SK-N-SH (cell line): ENCODE measurements at regions not wholly inside any gene's neighbourhood (a gene's known extent, or its start where the extent isn't known, plus 50 kb on each side); places are given as distances from the start of the nearest gene placed in this dataset.

Experiments used
- CTCF ChIA-PET: fragments of 300-600, 350-600 bp; formaldehyde crosslinking; extraction: SDS; loops from one replicate; lab custom pipeline; 2021; lab: Yijun Ruan, JAX
- POLR2A ChIA-PET: fragments of 350-600 bp; sonication (Branson Sonifier 250); formaldehyde crosslinking; extraction: SDS; loops from one replicate; lab custom pipeline; 2020; ENCODE audit warnings: antibody characterized with exemption, inconsistent platforms; lab: Yijun Ruan, JAX
- DNase-seq: peaks from one replicate; pipeline ENCODE4 v3.0.0; 2012
- H2AFZ ChIP-seq: fragments of 200-600 bp; sonication (generic); 2 replicates; pipeline ENCODE4 v1.8.1; 2016; ENCODE audit warnings: antibody characterized with exemption, mild to moderate bottlenecking, low read depth
- H3F3A ChIP-seq: fragments of 200-600 bp; sonication (generic); replicated peaks from 2 replicates; pipeline ENCODE3; 2016; ENCODE audit warnings: antibody characterized with exemption, mild to moderate bottlenecking; ENCODE audit not compliant: insufficient read depth
- H3K27ac ChIP-seq, 2 experiments: fragments of 200-500 bp in 1 of 2; fragments of 200-600 bp in 1 of 2; sonication (Bioruptor generic) in 1 of 2; sonication (generic), shearing (Covaris generic) in 1 of 2; 2 replicates each; pipeline versions ENCODE4 v1.5.1 to v1.6.1; 2014 to 2016; ENCODE audit warnings: low read depth in 2 of 2, inconsistent platforms in 1 of 2, low read length in 1 of 2, mild to moderate bottlenecking in 1 of 2, mixed read lengths in 1 of 2
- H3K27me3 ChIP-seq: fragments of 200-600 bp; sonication (generic), shearing (Covaris generic); 2 replicates; pipeline ENCODE4 v1.6.1; 2016; ENCODE audit warnings: mixed run types; ENCODE audit not compliant: insufficient read depth
- H3K36me3 ChIP-seq, 2 experiments: fragments of 200-500 bp in 1 of 2; fragments of 200-600 bp in 1 of 2; sonication (Bioruptor generic) in 1 of 2; sonication (generic) in 1 of 2; replicated peaks in 1 of 2; 2 replicates each; pipeline versions ENCODE3 to v1.5.1; 2014 to 2016; ENCODE audit warnings: low read length in 1 of 2, mild to moderate bottlenecking in 1 of 2; ENCODE audit not compliant: insufficient read depth in 2 of 2, control insufficient read depth in 1 of 2
- H3K4me1 ChIP-seq, 2 experiments: fragments of 200-500 bp in 1 of 2; fragments of 200-600 bp in 1 of 2; sonication (Bioruptor generic) in 1 of 2; sonication (generic), shearing (Covaris generic) in 1 of 2; 2 replicates each; pipeline versions ENCODE4 v1.5.1 to v1.6.1; 2014 to 2016; ENCODE audit warnings: low read depth in 1 of 2, low read length in 1 of 2, mixed run types in 1 of 2; ENCODE audit not compliant: insufficient read depth in 2 of 2, control insufficient read depth in 1 of 2
- H3K4me2 ChIP-seq: fragments of 200-600 bp; sonication (generic), shearing (Covaris generic); 2 replicates; pipeline ENCODE4 v1.6.1; 2017; ENCODE audit warnings: mixed run types
- H3K4me3 ChIP-seq, 2 experiments: fragments of 200-500 bp in 1 of 2; fragments of 200-600 bp in 1 of 2; sonication (Bioruptor generic) in 1 of 2; sonication (generic), shearing (Covaris generic) in 1 of 2; 2 replicates each; pipeline versions ENCODE4 v1.5.1 to v1.8.1; 2014 to 2016; ENCODE audit warnings: low read depth in 2 of 2, inconsistent platforms in 1 of 2, low read length in 1 of 2, mild to moderate bottlenecking in 1 of 2, mixed read lengths in 1 of 2, moderate library complexity in 1 of 2
- H3K79me2 ChIP-seq: fragments of 200-600 bp; sonication (generic); 2 replicates; pipeline ENCODE4 v1.8.1; 2017; ENCODE audit warnings: mild to moderate bottlenecking; ENCODE audit not compliant: insufficient read depth
- H3K9ac ChIP-seq: fragments of 200-600 bp; sonication (generic); 2 replicates; pipeline ENCODE4 v1.6.1; 2017; ENCODE audit warnings: mixed run types
- H3K9me2 ChIP-seq: fragments of 200-600 bp; sonication (generic); 2 replicates; pipeline ENCODE4 v1.6.1; 2017; ENCODE audit warnings: mixed run types
- H3K9me3 ChIP-seq: fragments of 200-600 bp; sonication (generic); 2 replicates; pipeline ENCODE4 v1.6.1; 2017; ENCODE audit warnings: mixed run types, mild to moderate bottlenecking, moderate library complexity
- H4K20me1 ChIP-seq: fragments of 200-600 bp; sonication (generic); 2 replicates; pipeline ENCODE4 v1.6.1; 2017; ENCODE audit warnings: mild to moderate bottlenecking, mixed run types; ENCODE audit not compliant: insufficient read depth
- CHD2 ChIP-seq: fragments of 150-350 bp; IDR thresholded peaks from 2 replicates; pipeline ENCODE4 v1.6.1; 2018; ENCODE audit warnings: low read length; ENCODE audit not compliant: partially characterized antibody
- ELF1 ChIP-seq: IDR thresholded peaks from 2 replicates; pipeline ENCODE4 v1.4.0; 2012
- GATA2 ChIP-seq: sonication (generic); formaldehyde crosslinking; IDR thresholded peaks from 2 replicates; pipeline ENCODE4 v1.5.0; 2020; ENCODE audit warnings: mild to moderate bottlenecking, missing genetic modification reagents
- NRF1 ChIP-seq: IDR thresholded peaks from 2 replicates; pipeline ENCODE4 v1.6.1; 2012; ENCODE audit warnings: low read depth, mild to moderate bottlenecking, low read length
- RAD21 ChIP-seq: IDR thresholded peaks from 2 replicates; pipeline ENCODE4 v1.6.1; 2012; ENCODE audit warnings: mild to moderate bottlenecking, low read length
- SMC3 ChIP-seq: IDR thresholded peaks from 2 replicates; pipeline ENCODE4 v1.6.1; 2012; ENCODE audit warnings: low read depth, low read length, improper control_type of control experiment
- TEAD4 ChIP-seq: IDR thresholded peaks from 2 replicates; pipeline ENCODE4 v1.4.0; 2012; ENCODE audit warnings: mild to moderate bottlenecking, borderline replicate concordance; ENCODE audit not compliant: insufficient read depth
- WGBS: methylation state at CpG from one replicate; pipeline ENCODE4 v1.1.6; 2017; ENCODE audit warnings: low lambda C conversion rate; 5-methylcytosine and 5-hydroxymethylcytosine counted together
- TF ChIP-seq, protein P1 (sequence below): IDR thresholded peaks from 2 replicates; pipeline ENCODE4 v1.4.0; 2012; ENCODE audit warnings: low read depth, borderline replicate concordance
- TF ChIP-seq, protein P2 (sequence below): fragments of 200-600 bp; sonication (generic); IDR thresholded peaks from 2 replicates; pipeline ENCODE4 v1.6.1; 2017; ENCODE audit warnings: antibody characterized with exemption, mild to moderate bottlenecking, moderate library complexity
- TF ChIP-seq, protein P3 (sequence below): fragments of 150-350 bp; IDR thresholded peaks from 2 replicates; pipeline ENCODE4 v1.6.1; 2017; ENCODE audit warnings: antibody characterized with exemption, low read length, low read depth, borderline replicate concordance
- TF ChIP-seq, protein P4 (sequence below): IDR thresholded peaks from 2 replicates; pipeline ENCODE4; 2012
- TF ChIP-seq, protein P5 (sequence below): IDR thresholded peaks from 2 replicates; pipeline ENCODE4 v1.6.1; 2012; ENCODE audit warnings: mild to moderate bottlenecking, low read depth, low read length, moderate library complexity
- TF ChIP-seq, protein P6 (sequence below): fragments of 150-350 bp; IDR thresholded peaks from 2 replicates; pipeline ENCODE4 v1.6.1; 2016; ENCODE audit warnings: mild to moderate bottlenecking, low read depth, low read length

DNA sequence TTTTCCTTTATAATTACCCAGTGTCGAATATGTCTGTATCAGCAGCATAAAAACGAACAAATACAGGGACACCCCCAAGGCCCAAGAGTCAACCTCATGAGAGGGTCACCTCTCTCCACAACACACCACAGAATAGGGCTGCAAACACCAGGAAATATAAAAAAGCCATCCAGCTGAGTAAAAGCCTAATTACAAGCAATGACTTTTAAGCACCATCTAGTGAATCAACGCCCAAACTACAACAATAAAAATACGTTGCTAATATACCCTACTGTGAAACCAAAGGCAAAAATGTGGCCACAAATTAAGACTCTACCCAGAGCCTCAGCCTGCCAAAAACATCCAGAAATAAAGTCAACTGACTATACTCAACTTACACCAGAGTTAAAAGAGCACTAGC lies 817.9 kb upstream of the NEGR1 start:
- POLR2A ChIA-PET = no interaction called here
- 31% methylated on average over 4 of the region's 4 CpGs for WGBS
- CTCF ChIA-PET = no interaction called here
- Histone ChIP-seq H4K20me1 (no peaks in the 10 kb centered on the region), H3K27ac (no peak overlapping the region), H3K9me3 (no peaks in the 10 kb centered on the region), H3K9ac (no peak overlapping the region), H3K4me3 (no peak overlapping the region), H3K36me3 (no peaks in the 10 kb centered on the region), H3F3A (no peaks in the 10 kb centered on the region), H3K79me2 (no peaks in the 10 kb centered on the region), H3K27me3 (no peaks in the 10 kb centered on the region), H3K4me1 (no peaks in the 10 kb centered on the region), H2AFZ (no peak overlapping the region), H3K9me2 (no peaks in the 10 kb centered on the region)
- DNase-seq = no peak
- TF ChIP-seq RAD21 (peak; percentile 30; the same call in 1 of the 2 replicates), ELF1 (no peak), TEAD4 (no peak), SMC3 (no peak), NRF1 (no peak)
- TF ChIP-seq, protein P1, sequence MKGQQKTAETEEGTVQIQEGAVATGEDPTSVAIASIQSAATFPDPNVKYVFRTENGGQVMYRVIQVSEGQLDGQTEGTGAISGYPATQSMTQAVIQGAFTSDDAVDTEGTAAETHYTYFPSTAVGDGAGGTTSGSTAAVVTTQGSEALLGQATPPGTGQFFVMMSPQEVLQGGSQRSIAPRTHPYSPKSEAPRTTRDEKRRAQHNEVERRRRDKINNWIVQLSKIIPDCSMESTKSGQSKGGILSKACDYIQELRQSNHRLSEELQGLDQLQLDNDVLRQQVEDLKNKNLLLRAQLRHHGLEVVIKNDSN = no peak
- TF ChIP-seq, protein P2, sequence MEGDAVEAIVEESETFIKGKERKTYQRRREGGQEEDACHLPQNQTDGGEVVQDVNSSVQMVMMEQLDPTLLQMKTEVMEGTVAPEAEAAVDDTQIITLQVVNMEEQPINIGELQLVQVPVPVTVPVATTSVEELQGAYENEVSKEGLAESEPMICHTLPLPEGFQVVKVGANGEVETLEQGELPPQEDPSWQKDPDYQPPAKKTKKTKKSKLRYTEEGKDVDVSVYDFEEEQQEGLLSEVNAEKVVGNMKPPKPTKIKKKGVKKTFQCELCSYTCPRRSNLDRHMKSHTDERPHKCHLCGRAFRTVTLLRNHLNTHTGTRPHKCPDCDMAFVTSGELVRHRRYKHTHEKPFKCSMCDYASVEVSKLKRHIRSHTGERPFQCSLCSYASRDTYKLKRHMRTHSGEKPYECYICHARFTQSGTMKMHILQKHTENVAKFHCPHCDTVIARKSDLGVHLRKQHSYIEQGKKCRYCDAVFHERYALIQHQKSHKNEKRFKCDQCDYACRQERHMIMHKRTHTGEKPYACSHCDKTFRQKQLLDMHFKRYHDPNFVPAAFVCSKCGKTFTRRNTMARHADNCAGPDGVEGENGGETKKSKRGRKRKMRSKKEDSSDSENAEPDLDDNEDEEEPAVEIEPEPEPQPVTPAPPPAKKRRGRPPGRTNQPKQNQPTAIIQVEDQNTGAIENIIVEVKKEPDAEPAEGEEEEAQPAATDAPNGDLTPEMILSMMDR = no peak
- TF ChIP-seq, protein P3, sequence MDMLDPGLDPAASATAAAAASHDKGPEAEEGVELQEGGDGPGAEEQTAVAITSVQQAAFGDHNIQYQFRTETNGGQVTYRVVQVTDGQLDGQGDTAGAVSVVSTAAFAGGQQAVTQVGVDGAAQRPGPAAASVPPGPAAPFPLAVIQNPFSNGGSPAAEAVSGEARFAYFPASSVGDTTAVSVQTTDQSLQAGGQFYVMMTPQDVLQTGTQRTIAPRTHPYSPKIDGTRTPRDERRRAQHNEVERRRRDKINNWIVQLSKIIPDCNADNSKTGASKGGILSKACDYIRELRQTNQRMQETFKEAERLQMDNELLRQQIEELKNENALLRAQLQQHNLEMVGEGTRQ = no peak
- TF ChIP-seq, all 33 proteins: peak for 1
- H3K4me2 ChIP-seq = no peak overlapping the region

DNA sequence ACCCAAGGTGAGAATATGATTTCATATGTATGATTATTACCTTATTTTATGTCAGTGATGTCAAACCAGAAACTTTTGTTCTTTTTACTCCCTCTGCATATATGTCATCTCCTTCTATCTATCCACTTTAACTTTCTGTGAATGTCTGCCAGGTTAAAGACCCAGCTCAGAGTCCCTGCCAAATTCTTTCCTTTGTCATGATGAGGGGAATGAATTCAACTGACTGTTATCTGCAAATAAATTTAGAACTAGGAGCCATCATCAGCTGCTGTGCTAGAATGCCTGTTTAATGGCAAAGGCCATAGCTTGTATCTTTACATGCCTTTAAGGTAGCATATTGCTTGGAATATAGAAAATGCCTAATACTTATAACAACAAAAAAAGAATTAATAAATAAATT lies 815.6 kb upstream of the NEGR1 start:
- Histone ChIP-seq H3K79me2 (no peaks in the 10 kb centered on the region), H3K27me3 (no peaks in the 10 kb centered on the region), H3K36me3 (no peaks in the 10 kb centered on the region), H3K9ac (no peak overlapping the region), H4K20me1 (no peaks in the 10 kb centered on the region), H3K4me1 (no peaks in the 10 kb centered on the region), H3K9me2 (no peaks in the 10 kb centered on the region), H2AFZ (no peak overlapping the region), H3K27ac (no peak overlapping the region), H3K9me3 (no peaks in the 10 kb centered on the region), H3K4me2 (no peak overlapping the region), H3K4me3 (no peak overlapping the region), H3F3A (no peaks in the 10 kb centered on the region)
- DNase-seq = no peak
- no peak for TF ChIP-seq SMC3
- TF ChIP-seq RAD21 = no peak
- TF ChIP-seq CHD2 = no peak
- TF ChIP-seq, protein P4, sequence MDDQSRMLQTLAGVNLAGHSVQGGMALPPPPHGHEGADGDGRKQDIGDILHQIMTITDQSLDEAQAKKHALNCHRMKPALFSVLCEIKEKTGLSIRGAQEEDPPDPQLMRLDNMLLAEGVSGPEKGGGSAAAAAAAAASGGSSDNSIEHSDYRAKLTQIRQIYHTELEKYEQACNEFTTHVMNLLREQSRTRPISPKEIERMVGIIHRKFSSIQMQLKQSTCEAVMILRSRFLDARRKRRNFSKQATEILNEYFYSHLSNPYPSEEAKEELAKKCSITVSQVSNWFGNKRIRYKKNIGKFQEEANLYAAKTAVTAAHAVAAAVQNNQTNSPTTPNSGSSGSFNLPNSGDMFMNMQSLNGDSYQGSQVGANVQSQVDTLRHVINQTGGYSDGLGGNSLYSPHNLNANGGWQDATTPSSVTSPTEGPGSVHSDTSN = no peak
- TF ChIP-seq, protein P5, sequence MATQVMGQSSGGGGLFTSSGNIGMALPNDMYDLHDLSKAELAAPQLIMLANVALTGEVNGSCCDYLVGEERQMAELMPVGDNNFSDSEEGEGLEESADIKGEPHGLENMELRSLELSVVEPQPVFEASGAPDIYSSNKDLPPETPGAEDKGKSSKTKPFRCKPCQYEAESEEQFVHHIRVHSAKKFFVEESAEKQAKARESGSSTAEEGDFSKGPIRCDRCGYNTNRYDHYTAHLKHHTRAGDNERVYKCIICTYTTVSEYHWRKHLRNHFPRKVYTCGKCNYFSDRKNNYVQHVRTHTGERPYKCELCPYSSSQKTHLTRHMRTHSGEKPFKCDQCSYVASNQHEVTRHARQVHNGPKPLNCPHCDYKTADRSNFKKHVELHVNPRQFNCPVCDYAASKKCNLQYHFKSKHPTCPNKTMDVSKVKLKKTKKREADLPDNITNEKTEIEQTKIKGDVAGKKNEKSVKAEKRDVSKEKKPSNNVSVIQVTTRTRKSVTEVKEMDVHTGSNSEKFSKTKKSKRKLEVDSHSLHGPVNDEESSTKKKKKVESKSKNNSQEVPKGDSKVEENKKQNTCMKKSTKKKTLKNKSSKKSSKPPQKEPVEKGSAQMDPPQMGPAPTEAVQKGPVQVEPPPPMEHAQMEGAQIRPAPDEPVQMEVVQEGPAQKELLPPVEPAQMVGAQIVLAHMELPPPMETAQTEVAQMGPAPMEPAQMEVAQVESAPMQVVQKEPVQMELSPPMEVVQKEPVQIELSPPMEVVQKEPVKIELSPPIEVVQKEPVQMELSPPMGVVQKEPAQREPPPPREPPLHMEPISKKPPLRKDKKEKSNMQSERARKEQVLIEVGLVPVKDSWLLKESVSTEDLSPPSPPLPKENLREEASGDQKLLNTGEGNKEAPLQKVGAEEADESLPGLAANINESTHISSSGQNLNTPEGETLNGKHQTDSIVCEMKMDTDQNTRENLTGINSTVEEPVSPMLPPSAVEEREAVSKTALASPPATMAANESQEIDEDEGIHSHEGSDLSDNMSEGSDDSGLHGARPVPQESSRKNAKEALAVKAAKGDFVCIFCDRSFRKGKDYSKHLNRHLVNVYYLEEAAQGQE = no peak
- TF ChIP-seq, protein P6, sequence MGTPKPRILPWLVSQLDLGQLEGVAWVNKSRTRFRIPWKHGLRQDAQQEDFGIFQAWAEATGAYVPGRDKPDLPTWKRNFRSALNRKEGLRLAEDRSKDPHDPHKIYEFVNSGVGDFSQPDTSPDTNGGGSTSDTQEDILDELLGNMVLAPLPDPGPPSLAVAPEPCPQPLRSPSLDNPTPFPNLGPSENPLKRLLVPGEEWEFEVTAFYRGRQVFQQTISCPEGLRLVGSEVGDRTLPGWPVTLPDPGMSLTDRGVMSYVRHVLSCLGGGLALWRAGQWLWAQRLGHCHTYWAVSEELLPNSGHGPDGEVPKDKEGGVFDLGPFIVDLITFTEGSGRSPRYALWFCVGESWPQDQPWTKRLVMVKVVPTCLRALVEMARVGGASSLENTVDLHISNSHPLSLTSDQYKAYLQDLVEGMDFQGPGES = no peak
- TF ChIP-seq TEAD4 = no peak
- no peak for TF ChIP-seq GATA2 (CRISPR knock-in tag)
- CTCF ChIA-PET = no interaction called here
- POLR2A ChIA-PET = no interaction called here
